Peyer's patch (tissue), 4 donors: ENCODE measurements at regions not wholly inside any gene's neighbourhood (a gene's known extent, or its start where the extent isn't known, plus 50 kb on each side); places are given as distances from the start of the nearest gene placed in this dataset.

Experiments
- POLR2A ChIP-seq, 2 donors: fragments of 450-650 bp; IDR thresholded peaks; one replicate each; pipeline ENCODE4 v1.5.1; 2017; ENCODE audit warnings: antibody characterized with exemption in 2 of 2, mild to moderate bottlenecking in 2 of 2, moderate library complexity in 2 of 2
- TF ChIP-seq, protein P1 (sequence below), 6 experiments: fragments of 450-650 bp in 4 of 6; fragments of 200-600 bp in 2 of 6; sonication (generic) in 1 of 6; IDR thresholded peaks; one replicate each; pipeline ENCODE4 v1.5.1; 2017 to 2019; ENCODE audit warnings: antibody characterized with exemption in 6 of 6, mild to moderate bottlenecking in 3 of 6, moderate library complexity in 1 of 6

GRCh38 chr19:31205887-31206518, 143.2 kb downstream of the TSHZ3 start:
- TF ChIP-seq, protein P1, sequence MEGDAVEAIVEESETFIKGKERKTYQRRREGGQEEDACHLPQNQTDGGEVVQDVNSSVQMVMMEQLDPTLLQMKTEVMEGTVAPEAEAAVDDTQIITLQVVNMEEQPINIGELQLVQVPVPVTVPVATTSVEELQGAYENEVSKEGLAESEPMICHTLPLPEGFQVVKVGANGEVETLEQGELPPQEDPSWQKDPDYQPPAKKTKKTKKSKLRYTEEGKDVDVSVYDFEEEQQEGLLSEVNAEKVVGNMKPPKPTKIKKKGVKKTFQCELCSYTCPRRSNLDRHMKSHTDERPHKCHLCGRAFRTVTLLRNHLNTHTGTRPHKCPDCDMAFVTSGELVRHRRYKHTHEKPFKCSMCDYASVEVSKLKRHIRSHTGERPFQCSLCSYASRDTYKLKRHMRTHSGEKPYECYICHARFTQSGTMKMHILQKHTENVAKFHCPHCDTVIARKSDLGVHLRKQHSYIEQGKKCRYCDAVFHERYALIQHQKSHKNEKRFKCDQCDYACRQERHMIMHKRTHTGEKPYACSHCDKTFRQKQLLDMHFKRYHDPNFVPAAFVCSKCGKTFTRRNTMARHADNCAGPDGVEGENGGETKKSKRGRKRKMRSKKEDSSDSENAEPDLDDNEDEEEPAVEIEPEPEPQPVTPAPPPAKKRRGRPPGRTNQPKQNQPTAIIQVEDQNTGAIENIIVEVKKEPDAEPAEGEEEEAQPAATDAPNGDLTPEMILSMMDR (IDR thresholded peaks at IDR 0.05), result no peak
- TF ChIP-seq POLR2A (IDR thresholded peaks at IDR 0.05), result no peak
